Prostate gland (tissue), 2 donors: ENCODE measurements at regions not wholly inside any gene's neighbourhood (a gene's known extent, or its start where the extent isn't known, plus 50 kb on each side); places are given as distances from the start of the nearest gene placed in this dataset.

Experiments
- POLR2A ChIP-seq: fragments of 450-650 bp; IDR thresholded peaks from one replicate; pipeline ENCODE4 v1.6.1; 2016; ENCODE audit warnings: antibody characterized with exemption, mild to moderate bottlenecking
- POLR2AphosphoS5 ChIP-seq: sonication (generic); formaldehyde crosslinking; IDR thresholded peaks from one replicate; pipeline ENCODE4 v1.6.1; 2017; ENCODE audit warnings: antibody characterized with exemption
- TF ChIP-seq, protein P1 (sequence below), 4 experiments: fragments of 200-600 bp in 2 of 4; fragments of 450-650 bp in 2 of 4; sonication (generic) in 2 of 4; IDR thresholded peaks; 1 replicate in 3 of 4; 2 replicates in 1 of 4; pipeline ENCODE4 v1.5.1; 2016 to 2019; ENCODE audit warnings: antibody characterized with exemption in 4 of 4, mild to moderate bottlenecking in 2 of 4, moderate library complexity in 2 of 4

DNA sequence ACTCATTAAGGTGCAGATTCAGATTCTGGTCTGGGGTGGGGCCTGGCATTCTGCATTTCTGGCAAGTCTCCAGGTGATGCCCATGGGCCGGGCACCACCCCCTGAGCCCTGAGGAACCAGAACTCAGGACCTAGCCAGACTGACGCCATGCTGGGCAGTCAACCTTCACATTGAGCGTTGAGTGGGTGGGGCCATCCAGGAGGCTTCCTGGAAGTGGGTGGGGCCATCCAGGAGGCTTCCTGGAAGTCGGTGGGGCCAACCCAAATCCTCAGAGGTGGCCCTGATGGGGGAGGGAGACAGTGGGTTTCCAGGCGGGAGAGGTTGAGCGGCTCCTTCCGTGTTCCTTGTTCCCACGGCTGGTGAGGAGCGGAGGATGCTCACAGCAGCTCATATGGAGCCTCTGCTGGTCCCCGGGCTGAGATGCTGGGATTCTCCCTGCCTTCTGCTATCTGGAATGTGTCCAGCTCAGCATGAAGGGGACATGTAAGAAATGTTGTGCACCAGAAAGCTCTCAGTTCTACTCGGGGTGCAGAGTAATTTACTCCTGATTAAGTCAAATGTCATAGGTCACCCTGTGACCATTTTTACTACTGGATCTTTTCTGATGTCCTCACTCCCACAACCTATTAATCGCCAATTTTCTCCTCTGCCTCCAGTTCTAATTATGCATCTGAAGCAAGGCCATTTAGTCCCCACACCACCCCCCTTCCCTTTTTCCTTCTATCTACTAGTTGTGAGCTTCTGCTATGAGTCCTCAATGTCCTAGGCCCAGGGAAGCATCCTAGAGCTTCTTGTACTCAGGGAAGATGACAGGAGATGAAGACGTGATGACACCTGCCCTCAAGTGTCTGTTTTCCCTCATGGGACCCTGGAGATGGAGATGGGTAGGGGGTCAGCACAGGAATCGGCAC is 435.4 kb downstream of the PTPRU start:
- no peak for TF ChIP-seq POLR2A
- no peak for TF ChIP-seq POLR2AphosphoS5
- TF ChIP-seq, protein P1, sequence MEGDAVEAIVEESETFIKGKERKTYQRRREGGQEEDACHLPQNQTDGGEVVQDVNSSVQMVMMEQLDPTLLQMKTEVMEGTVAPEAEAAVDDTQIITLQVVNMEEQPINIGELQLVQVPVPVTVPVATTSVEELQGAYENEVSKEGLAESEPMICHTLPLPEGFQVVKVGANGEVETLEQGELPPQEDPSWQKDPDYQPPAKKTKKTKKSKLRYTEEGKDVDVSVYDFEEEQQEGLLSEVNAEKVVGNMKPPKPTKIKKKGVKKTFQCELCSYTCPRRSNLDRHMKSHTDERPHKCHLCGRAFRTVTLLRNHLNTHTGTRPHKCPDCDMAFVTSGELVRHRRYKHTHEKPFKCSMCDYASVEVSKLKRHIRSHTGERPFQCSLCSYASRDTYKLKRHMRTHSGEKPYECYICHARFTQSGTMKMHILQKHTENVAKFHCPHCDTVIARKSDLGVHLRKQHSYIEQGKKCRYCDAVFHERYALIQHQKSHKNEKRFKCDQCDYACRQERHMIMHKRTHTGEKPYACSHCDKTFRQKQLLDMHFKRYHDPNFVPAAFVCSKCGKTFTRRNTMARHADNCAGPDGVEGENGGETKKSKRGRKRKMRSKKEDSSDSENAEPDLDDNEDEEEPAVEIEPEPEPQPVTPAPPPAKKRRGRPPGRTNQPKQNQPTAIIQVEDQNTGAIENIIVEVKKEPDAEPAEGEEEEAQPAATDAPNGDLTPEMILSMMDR (IDR thresholded peaks at IDR 0.05) = no peak
